ENCODE measurements at regions not wholly inside any gene's neighbourhood (a gene's known extent, or its start where the extent isn't known, plus 50 kb on each side); places are given as distances from the start of the nearest gene placed in this dataset.

- Histone ChIP-seq H2AFZ (ENCODE audit: low read length) (no peak overlapping the region), H3K79me2 (ENCODE audit: insufficient read depth, low read length) (no peaks in the 10 kb centered on the region), H4K91ac (ENCODE audit: insufficient read length, low read depth, low read length) (no peak overlapping the region), H3K56ac (ENCODE audit: insufficient read length, low read depth, low read length) (no peak overlapping the region), H3K9ac (ENCODE audit: extremely low read depth, insufficient read length, low read length) (no peak overlapping the region), H3K9me3 (ENCODE audit: control insufficient read depth, low read depth, low read length) (no peaks in the 10 kb centered on the region), H2BK120ac (ENCODE audit: low read depth, low read length, poor library complexity, severe bottlenecking) (no peak overlapping the region), H3K27ac (ENCODE audit: insufficient read length, low read depth, low read length) (no peak overlapping the region), H3K79me1 (ENCODE audit: insufficient read depth, low read depth, low read length, poor library complexity, severe bottlenecking) (no peaks in the 10 kb centered on the region), H2BK15ac (ENCODE audit: low read depth, low read length) (no peak overlapping the region), H2AK5ac (ENCODE audit: insufficient read length, low read length) (no peak overlapping the region), H3K18ac (ENCODE audit: insufficient read length, low read depth, low read length) (no peak overlapping the region), H2BK5ac (ENCODE audit: insufficient read length, low read length) (no peak overlapping the region), H4K20me1 (ENCODE audit: control insufficient read depth, insufficient read depth, insufficient read length) (no peaks in the 10 kb centered on the region), H2BK20ac (ENCODE audit: low read depth, low read length, poor library complexity, severe bottlenecking) (no peak overlapping the region), H2BK12ac (ENCODE audit: insufficient read length, low read depth, low read length) (no peak overlapping the region), H3K23me2 (ENCODE audit: insufficient read length, low read depth, low read length, poor library complexity, severe bottlenecking) (no peaks in the 10 kb centered on the region), H3K4ac (ENCODE audit: low read depth, low read length) (no peak overlapping the region), H3K23ac (ENCODE audit: insufficient read length, low read depth, low read length) (no peak overlapping the region), H3K27me3 (ENCODE audit: insufficient read depth, low read length) (no peaks in the 10 kb centered on the region; the same call in 1 of the 2 replicates), H3K4me1 (ENCODE audit: insufficient read depth, low read length) (0 out of 2 replicates have a peak, but pooled peaks cover 2% of the 10 kb centered on the region), H3K14ac (ENCODE audit: insufficient read depth, low read length) (no peak overlapping the region), H4K8ac (replicated peaks; ENCODE audit: insufficient read length, low read depth, low read length) (no peak overlapping the region), H3K4me2 (ENCODE audit: insufficient read depth, insufficient read length, low read length) (no peak overlapping the region), H3T11ph (ENCODE audit: low read length) (no peak overlapping the region), H4K5ac (ENCODE audit: insufficient read length, low read depth, low read length) (no peak overlapping the region)
- peak; percentile 18 for DNase-seq
- no peak for TF ChIP-seq CTCF (conservative IDR thresholded peaks at IDR 0.05)
- WGBS (ENCODE audit: extremely low coverage, insufficient read length, low lambda C conversion rate), result no CpG with 5 or more reads among the region's 9 CpGs
- no peak overlapping the region for H3K4me3 Mint-ChIP-seq
- peaks cover 29% of the 10 kb centered on the region for H3K27me3 Mint-ChIP-seq (ENCODE audit: low read depth)
- H3K36me3 Mint-ChIP-seq (ENCODE audit: insufficient read depth in 1 of 3, low read depth in 3 of 3), result no peaks in the 10 kb centered on the region
- 0 out of 4 replicates have a peak, but pooled peaks cover 0 to 4% of the 10 kb centered on the region in 2 experiments for H3K4me1 Mint-ChIP-seq
- no peaks in the 10 kb centered on the region for H3K9me3 Mint-ChIP-seq
- H3K27ac Mint-ChIP-seq, result no peak overlapping the region
These were observed 213.7 kb downstream of the FOXD2 start for GRCh38 chr1:47651311-47652089.

Data from H9 (cell line).